Endodermal cell (in vitro differentiated cells): ENCODE measurements at regions not wholly inside any gene's neighbourhood (a gene's known extent, or its start where the extent isn't known, plus 50 kb on each side); places are given as distances from the start of the nearest gene placed in this dataset.
"Not testable (repeated sequence)": the region's sequence is repeated elsewhere in the genome, so short reads cannot be mapped to it uniquely, and the experiment has no call there.

Experiments used
- DNase-seq: peaks from one replicate; pipeline ENCODE4 v3.0.0-alpha.2; 2017
- H3K27ac ChIP-seq: 2 replicates; pipeline ENCODE4 v1.5.1; 2013; ENCODE audit warnings: mild to moderate bottlenecking, low read depth, low read length, moderate library complexity
- H3K27me3 ChIP-seq: 2 replicates; pipeline ENCODE4 v1.6.1; 2013; ENCODE audit warnings: mild to moderate bottlenecking, low read length, moderate library complexity; ENCODE audit not compliant: insufficient read depth, control insufficient read depth, poor library complexity, severe bottlenecking
- H3K36me3 ChIP-seq: 2 replicates; pipeline ENCODE4 v1.7.0; 2013; ENCODE audit warnings: mild to moderate bottlenecking, low read length, moderate library complexity; ENCODE audit not compliant: control insufficient read depth, insufficient read depth
- H3K4me1 ChIP-seq: one replicate; pipeline ENCODE4 v1.7.0; 2013; ENCODE audit warnings: low read length; ENCODE audit not compliant: control insufficient read depth, insufficient read depth
- H3K4me3 ChIP-seq: 2 replicates; pipeline ENCODE4 v1.5.1; 2013; ENCODE audit warnings: mild to moderate bottlenecking, low read length, moderate library complexity
- H3K9ac ChIP-seq: 2 replicates; pipeline ENCODE4 v1.6.1; 2013; ENCODE audit warnings: mild to moderate bottlenecking, low read length, moderate library complexity; ENCODE audit not compliant: poor library complexity, severe bottlenecking; ENCODE audit errors: extremely low read depth
- H3K9me3 ChIP-seq: 2 replicates; pipeline ENCODE4 v1.6.1; 2013; ENCODE audit warnings: mild to moderate bottlenecking, low read length, moderate library complexity; ENCODE audit not compliant: control insufficient read depth
- H3K27ac Mint-ChIP-seq: 2 replicates; pipeline ENCODE4 v1.8.0; 2020; ENCODE audit warnings: mixed read lengths
- H3K27me3 Mint-ChIP-seq: 2 replicates; pipeline ENCODE4 v1.8.0; 2021; ENCODE audit warnings: mild to moderate bottlenecking, mixed read lengths; ENCODE audit not compliant: insufficient read depth
- H3K36me3 Mint-ChIP-seq: 2 replicates; pipeline ENCODE4 v1.8.0; 2020; ENCODE audit warnings: low read depth, mixed read lengths
- H3K4me1 Mint-ChIP-seq: 2 replicates; pipeline ENCODE4 v1.8.0; 2020; ENCODE audit warnings: mixed read lengths
- H3K4me3 Mint-ChIP-seq: 2 replicates; pipeline ENCODE4 v1.8.0; 2020; ENCODE audit warnings: mild to moderate bottlenecking, moderate library complexity, mixed read lengths
- H3K9me3 Mint-ChIP-seq: 2 replicates; pipeline ENCODE4 v1.8.0; 2020; ENCODE audit warnings: mild to moderate bottlenecking, mixed read lengths
- WGBS, 2 experiments: methylation state at CpG; one replicate each; pipeline versions ENCODE4 v1.1.5 to v1.1.7; 2013; ENCODE audit warnings: missing lambda C conversion rate in 2 of 2, mixed read lengths in 1 of 2; ENCODE audit not compliant: insufficient coverage in 1 of 2, insufficient read length in 1 of 2; 5-methylcytosine and 5-hydroxymethylcytosine counted together
- TF ChIP-seq, protein P1 (sequence below): fragments of 200-600 bp; sonication (generic); conservative IDR thresholded peaks from 2 replicates; pipeline ENCODE4 v1.5.0; 2021; ENCODE audit warnings: antibody characterized with exemption, mild to moderate bottlenecking

DNA sequence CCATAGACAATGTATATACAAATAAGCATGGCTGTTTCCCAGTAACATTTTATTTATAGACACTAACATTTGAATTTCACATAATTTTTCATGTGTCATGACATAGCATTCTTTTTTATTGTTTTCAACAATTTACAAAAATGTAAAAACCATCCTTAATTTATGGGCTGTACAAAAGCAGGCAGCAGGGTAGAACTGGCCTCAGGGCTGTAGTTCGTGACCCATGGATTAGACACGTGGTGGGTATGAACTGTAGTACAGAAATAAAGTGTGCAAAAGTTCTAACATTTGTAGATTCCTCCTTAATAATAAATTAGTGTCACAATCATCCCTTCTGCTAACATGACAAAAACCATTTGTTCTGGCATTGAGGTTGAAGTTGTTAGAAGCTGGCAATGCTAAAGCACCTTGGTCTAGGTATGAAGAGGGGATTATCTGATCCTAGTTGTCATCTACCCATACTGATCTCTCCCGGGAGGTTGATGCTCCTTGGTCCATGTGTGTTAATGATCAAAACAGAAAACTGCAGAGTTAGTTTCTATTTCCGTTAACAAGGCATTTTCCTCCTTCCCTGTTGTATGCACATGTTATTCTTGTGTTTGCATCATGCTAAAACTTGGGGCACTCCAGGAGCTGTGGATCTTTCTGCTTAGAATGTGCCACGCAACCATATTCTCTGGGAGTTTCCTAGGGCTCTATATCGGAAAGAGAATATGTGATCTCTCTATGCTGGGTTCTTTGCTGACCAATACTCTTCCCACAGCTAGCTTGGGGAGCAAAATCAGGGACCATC is 917.6 kb downstream of the TLE1 start:
- Histone ChIP-seq H3K36me3 (no peaks in the 10 kb centered on the region), H3K27me3 (no peaks in the 10 kb centered on the region), H3K9ac (no peak overlapping the region), H3K27ac (no peak overlapping the region), H3K4me3 (no peak overlapping the region), H3K9me3 (peaks cover 3% of the 10 kb centered on the region), H3K4me1 (no peaks in the 10 kb centered on the region)
- Mint-ChIP-seq H3K4me3 (no peak overlapping the region), H3K27me3 (no peaks in the 10 kb centered on the region), H3K36me3 (no peaks in the 10 kb centered on the region), H3K27ac (no peak overlapping the region), H3K4me1 (no peaks in the 10 kb centered on the region), H3K9me3 (no peaks in the 10 kb centered on the region)
- WGBS, 2 experiments, result 96 to 98% methylated on average over 4 to 6 of the region's 6 CpGs
- no peak for DNase-seq
- TF ChIP-seq, protein P1, sequence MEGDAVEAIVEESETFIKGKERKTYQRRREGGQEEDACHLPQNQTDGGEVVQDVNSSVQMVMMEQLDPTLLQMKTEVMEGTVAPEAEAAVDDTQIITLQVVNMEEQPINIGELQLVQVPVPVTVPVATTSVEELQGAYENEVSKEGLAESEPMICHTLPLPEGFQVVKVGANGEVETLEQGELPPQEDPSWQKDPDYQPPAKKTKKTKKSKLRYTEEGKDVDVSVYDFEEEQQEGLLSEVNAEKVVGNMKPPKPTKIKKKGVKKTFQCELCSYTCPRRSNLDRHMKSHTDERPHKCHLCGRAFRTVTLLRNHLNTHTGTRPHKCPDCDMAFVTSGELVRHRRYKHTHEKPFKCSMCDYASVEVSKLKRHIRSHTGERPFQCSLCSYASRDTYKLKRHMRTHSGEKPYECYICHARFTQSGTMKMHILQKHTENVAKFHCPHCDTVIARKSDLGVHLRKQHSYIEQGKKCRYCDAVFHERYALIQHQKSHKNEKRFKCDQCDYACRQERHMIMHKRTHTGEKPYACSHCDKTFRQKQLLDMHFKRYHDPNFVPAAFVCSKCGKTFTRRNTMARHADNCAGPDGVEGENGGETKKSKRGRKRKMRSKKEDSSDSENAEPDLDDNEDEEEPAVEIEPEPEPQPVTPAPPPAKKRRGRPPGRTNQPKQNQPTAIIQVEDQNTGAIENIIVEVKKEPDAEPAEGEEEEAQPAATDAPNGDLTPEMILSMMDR, result no peak

GRCh38 chr9:80763536-80763935 is 925.8 kb downstream of the TLE1 start:
- Mint-ChIP-seq H3K27me3 (no peaks in the 10 kb centered on the region), H3K36me3 (no peaks in the 10 kb centered on the region), H3K27ac (no peak overlapping the region), H3K4me1 (no peaks in the 10 kb centered on the region), H3K9me3 (no peaks in the 10 kb centered on the region), H3K4me3 (no peak overlapping the region)
- TF ChIP-seq, protein P1, result no peak
- Histone ChIP-seq H3K4me1 (no peaks in the 10 kb centered on the region), H3K4me3 (no peak overlapping the region), H3K9me3 (peaks cover 3% of the 10 kb centered on the region), H3K36me3 (no peaks in the 10 kb centered on the region), H3K27me3 (no peaks in the 10 kb centered on the region), H3K9ac (no peak overlapping the region), H3K27ac (no peak overlapping the region)
- DNase-seq, result no peak
- WGBS, 2 experiments, result 91 to 92% methylated on average over 4 of the region's 4 CpGs

DNA sequence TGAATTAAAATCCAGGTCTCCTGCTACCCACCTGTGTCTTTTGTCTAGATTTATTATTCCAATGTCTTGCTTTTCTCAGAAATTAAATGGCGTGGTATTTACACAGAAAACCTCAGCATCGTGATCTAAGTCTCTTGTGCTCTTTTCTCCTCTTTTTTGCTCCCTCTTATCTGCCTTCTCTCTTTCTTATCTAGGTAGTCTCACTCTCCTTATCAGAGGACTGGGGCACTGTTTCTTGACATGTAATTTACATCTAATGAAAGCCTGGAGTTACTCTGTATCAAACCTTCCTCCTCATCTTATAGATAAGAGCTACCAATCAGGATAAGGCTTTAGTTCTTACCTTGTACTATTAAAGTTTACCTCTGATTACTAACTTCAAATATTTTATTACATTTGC is 933.8 kb downstream of the TLE1 start:
- Histone ChIP-seq H3K27ac (no peak overlapping the region), H3K4me1 (no peaks in the 10 kb centered on the region), H3K27me3 (no peaks in the 10 kb centered on the region), H3K9me3 (no peaks in the 10 kb centered on the region), H3K36me3 (no peaks in the 10 kb centered on the region), H3K9ac (no peak overlapping the region), H3K4me3 (no peak overlapping the region)
- Mint-ChIP-seq H3K27ac (no peak overlapping the region), H3K27me3 (no peaks in the 10 kb centered on the region), H3K36me3 (no peaks in the 10 kb centered on the region), H3K4me1 (peaks cover 18% of the 10 kb centered on the region), H3K4me3 (no peak overlapping the region), H3K9me3 (no peaks in the 10 kb centered on the region)
- no peak for DNase-seq
- TF ChIP-seq, protein P1, result no peak
- WGBS, 2 experiments, result 56 to 80% methylated on average over 2 of the region's 2 CpGs

DNA sequence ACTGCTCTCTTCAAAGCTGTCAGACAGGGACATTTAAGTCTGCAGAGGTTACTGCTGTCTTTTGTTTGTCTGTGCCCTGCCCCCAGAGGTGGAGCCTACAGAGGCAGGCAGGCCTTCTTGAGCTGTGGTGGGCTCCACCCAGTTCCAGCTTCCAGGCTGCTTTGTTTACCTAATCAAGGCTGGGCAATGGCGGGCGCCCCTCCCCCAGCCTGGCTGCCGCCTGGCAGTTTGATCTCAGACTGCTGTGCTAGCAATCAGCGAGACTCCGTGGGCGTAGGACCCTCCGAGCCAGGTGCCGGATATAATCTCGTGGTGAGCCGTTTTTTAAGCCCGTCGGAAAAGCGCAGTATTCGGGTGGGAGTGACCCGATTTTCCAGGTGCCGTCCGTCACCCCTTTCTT is 942.3 kb downstream of the TLE1 start:
- H3K9me3 Mint-ChIP-seq, result peaks cover 11% of the 10 kb centered on the region
- not testable (repeated sequence) for H3K4me1 Mint-ChIP-seq, H3K9me3 ChIP-seq, H3K9ac ChIP-seq, H3K36me3 Mint-ChIP-seq, H3K36me3 ChIP-seq, H3K27ac Mint-ChIP-seq, H3K4me1 ChIP-seq, H3K27me3 ChIP-seq, H3K27ac ChIP-seq, DNase-seq, H3K4me3 Mint-ChIP-seq, H3K4me3 ChIP-seq, H3K27me3 Mint-ChIP-seq
- WGBS, 2 experiments, result 81 to 86% methylated on average over 3 to 17 of the region's 17 CpGs
